IPS-18c (cell line): ENCODE measurements at regions not wholly inside any gene's neighbourhood (a gene's known extent, or its start where the extent isn't known, plus 50 kb on each side); places are given as distances from the start of the nearest gene placed in this dataset.

Experiments used
- H3K4me3 ChIP-seq: 2 replicates; pipeline ENCODE4 v1.7.0; 2013; ENCODE audit warnings: low read depth, mild to moderate bottlenecking, low read length, moderate library complexity; ENCODE audit not compliant: insufficient read depth
- H3K9me3 ChIP-seq: one replicate; pipeline ENCODE4 v1.6.1; 2013; ENCODE audit warnings: mild to moderate bottlenecking, low read length, moderate library complexity; ENCODE audit not compliant: control insufficient read depth, insufficient read depth

DNA sequence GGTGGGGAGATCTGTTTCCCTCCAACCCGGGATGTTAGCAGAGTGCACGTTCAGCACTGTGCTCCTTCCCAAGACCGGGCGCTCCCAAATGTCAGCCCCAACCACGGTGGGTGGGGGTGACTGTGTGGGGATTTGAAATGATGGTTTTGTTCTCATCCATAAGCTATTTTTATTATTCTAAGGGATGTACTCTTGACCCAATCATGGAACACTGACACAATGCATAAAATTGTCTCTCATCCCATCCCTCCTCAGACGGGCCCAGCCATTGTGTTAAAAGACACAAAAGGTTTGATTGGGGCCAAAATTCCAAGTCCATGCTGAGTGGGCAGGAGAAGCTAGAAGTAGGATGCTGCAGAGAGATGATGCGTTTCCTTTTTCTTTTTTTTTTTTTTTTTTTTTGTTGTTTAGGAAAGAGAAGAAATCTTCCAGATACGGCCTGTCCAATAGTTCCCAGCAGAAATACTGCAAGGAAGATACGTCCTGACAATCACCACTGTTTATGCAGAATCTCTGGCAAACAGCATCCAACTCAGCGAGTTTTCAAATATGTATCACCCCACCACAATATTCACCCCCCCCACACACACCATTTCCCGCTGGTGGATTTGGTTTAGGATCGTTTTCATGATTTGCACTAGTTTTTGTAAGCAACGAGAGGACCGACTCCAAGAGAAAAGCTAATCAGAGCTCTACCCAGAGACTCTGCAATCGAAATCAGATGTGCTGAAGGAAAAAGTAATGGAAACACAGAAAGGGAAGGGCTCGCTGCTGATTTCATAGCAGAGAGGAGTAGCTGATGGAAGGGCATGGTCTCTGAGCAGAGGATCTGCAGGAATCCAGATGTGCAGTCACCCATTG lies 163.5 kb upstream of the DYNLRB2 start:
- no peak overlapping the region for H3K4me3 ChIP-seq
- no peaks in the 10 kb centered on the region for H3K9me3 ChIP-seq

DNA sequence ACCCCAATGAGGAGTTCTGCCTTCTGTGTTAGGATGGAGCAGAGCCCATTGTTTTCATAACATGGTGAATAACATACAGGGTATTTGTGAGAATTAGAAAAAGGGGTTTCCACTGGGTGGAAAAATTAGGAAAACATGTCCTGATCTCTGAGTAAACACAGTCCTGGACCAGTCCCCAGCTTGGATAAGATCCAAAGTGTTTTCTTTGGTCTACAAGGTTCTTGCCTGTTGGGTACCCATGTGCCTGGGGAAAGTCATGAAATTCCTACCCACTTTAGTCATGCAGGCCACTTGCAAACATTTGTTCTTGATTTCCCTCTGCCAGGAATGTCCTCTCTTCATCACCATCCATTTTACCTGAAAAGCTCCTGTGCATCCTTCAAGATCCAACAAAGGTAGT lies 164.8 kb upstream of the DYNLRB2 start:
- Histone ChIP-seq H3K4me3 (no peak overlapping the region), H3K9me3 (no peaks in the 10 kb centered on the region)

DNA sequence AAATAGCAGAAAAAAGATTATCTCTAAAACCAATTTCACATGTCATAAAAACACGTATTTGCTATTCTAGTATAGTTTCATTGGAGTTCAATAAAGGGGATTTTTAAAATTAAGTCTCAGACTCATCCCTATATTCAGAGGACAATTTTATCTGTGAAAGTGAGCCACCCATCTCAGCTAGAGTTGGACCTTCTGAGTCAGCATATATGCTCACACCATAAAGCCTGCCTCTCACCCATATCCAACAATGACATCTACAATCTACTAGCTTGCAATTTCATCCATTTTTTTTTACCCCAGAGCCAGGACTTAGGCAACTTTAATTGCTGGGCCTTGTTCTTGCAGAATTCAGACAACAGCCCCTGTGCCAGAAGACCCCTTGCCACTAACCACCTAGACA lies 165.3 kb upstream of the DYNLRB2 start:
- Histone ChIP-seq H3K4me3 (no peak overlapping the region), H3K9me3 (no peaks in the 10 kb centered on the region)

DNA sequence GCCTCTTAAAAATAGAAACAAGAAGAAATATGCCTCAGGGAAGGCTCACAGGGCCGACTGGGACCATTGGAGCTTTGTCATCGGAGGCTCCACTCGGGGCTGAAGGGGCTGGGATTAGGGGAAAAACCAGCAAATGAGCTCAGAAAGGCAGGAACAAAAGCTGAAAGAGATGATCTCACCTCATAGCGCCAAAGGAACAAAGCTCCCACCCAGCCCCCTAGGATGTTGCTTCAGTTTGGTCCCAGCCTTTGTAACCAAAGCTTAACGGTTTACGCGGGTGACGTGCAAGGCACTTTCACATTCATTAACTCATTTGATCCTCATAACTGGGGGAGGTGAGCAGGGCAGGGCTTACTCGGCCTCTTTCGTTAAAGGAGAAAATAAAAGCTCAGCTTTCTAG lies 168.5 kb upstream of the DYNLRB2 start:
- Histone ChIP-seq H3K4me3 (no peak overlapping the region), H3K9me3 (no peaks in the 10 kb centered on the region)

DNA sequence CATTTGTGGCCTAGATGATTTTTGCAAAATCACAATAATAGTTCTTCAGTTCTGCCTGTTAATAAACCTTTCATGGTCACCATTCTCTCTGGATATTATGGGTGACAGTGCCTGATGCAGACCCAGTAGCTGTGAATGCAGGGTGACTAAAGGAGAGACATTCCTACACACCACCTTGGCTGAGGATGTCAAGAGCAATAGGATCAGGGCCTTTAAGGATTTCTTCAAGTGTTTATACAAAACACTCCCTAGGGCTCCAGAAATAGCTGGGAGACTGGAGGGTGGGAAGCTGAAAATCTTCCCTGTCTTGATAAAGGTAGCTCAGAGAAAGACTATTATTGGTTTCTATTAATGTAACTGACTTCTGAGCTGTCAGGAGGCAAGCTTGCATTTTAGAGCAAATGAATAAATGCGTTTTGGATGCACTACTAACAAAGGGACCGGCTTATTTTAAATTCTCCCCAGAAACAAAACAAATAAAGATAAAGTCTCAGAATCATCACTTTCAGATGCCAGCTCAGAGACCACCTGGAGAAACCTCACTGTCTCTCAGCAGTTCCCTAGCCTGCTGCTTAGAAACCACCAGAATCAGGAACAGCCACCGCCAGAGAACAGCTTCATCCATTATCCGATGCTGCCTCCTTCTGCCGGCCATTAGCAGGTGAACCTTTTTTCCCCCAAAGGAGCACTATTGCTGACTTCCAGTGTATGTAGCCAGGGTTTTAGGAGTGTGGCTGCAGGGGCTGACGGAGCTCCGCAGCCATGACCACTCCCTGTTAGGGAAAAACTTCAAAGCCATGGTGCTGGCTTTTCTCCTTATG lies 171.4 kb upstream of the DYNLRB2 start:
- Histone ChIP-seq H3K4me3 (no peak overlapping the region), H3K9me3 (no peaks in the 10 kb centered on the region)

DNA sequence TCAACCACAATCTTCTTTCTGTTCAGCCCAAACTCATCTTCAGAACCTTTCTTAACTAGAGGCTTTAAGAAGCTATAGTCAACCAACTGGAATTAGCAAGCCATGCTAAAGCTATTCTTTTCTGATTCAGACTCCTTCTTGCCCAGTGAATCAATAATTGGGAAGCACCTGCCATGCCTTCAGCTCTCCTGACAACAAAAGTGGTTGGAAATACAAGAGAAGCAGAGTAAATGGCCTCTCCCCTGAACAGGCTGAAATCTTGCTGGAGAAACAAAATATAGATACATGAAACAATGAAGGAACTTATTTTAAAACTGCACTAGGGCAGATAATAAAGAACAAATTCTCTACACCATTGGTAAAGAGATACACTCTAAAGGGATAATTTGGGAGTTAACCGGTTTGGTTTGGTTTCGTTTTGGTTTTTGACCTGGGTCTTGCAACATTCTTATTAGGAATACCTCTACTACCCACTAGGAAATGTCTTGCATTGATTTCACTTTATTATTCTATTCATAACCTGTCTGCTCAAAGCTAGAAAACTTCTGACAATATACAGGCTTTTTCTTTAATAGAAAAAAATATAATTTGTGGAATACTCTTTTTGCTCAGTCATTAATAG lies 173.6 kb upstream of the DYNLRB2 start:
- H3K4me3 ChIP-seq, result no peak overlapping the region

DNA sequence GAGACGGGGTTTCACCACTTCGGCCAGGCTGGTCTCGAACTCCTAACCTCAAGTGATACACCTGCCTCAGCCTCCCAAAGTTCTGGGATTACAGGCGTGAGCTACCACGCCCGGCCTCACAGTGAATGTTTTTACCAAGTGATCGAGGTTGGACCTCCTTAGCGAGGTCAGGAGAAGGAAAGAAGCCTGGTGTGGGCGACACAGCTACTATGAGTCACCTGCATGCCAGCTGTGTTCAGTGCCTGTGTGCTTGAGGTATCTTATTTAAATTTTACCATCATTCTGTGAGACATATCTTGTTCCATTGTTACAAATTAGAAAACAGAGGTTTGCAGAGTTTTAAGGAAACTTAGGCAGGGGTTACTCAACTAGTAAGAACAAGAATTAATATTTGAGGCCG lies 174.8 kb upstream of the DYNLRB2 start:
- H3K9me3 ChIP-seq, result no peaks in the 10 kb centered on the region
- no peak overlapping the region for H3K4me3 ChIP-seq

More for the DNA sequence above, 173.6 kb upstream of the DYNLRB2 start:
- no peaks in the 10 kb centered on the region for H3K9me3 ChIP-seq

DNA sequence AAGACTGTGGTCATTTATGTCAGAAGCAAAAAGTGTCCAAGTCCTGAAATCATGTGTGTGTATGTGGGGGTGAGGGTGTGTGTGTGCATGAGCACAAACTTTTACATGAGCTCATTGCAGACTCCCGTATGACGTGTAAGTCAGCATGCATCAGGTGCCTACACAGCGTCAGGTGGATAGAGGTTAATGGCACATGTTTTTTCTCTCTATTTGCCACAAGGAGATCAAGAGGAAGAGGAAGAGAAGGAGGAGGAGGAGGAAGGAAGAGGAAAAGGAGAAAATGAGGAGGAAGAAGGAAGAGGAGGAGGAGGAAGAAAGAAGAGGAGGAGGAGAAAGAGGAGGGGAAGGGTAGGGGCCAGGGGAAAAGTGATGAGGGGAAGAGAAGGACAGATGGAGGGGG lies 178.0 kb upstream of the DYNLRB2 start:
- H3K9me3 ChIP-seq, result no peaks in the 10 kb centered on the region
- no peak overlapping the region for H3K4me3 ChIP-seq

DNA sequence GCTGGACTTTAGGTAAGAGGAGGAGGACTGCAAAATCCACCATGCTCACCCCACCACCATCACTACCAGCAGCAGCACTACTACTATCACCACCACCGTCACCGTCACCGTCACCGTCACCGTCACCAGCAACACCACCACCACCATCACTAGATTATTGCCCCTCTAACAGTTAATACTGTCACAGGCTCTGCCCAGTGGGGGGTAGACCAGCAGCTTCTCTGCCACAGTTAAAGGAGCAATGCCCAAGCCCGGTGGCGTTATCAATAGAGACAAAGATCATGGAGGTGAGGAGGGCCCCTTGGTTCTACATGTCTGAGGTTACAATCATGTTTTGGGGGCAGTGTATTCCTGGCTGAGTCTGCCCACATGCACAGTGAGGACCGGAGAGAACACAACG lies 184.4 kb upstream of the DYNLRB2 start:
- Histone ChIP-seq H3K9me3 (no peaks in the 10 kb centered on the region), H3K4me3 (no peak overlapping the region)

DNA sequence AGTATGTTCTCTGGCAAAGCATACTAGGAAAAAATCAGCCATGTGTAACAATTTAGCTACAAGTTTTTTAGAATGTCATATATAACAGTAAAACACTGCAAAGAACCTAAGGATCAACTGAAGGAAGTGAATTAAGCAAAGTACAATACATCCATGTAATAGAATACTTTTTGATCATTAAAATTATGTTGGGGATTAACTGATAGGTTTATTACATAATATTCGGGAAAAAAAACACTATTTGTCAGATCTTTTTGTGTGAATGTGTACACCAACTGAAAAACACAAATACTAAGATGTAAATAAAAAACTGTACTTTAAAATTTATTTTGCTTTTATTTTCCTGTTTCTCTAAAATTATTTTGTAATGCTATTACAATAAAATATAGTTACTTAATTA lies 185.5 kb upstream of the DYNLRB2 start:
- H3K4me3 ChIP-seq, result no peak overlapping the region
- H3K9me3 ChIP-seq, result no peaks in the 10 kb centered on the region

DNA sequence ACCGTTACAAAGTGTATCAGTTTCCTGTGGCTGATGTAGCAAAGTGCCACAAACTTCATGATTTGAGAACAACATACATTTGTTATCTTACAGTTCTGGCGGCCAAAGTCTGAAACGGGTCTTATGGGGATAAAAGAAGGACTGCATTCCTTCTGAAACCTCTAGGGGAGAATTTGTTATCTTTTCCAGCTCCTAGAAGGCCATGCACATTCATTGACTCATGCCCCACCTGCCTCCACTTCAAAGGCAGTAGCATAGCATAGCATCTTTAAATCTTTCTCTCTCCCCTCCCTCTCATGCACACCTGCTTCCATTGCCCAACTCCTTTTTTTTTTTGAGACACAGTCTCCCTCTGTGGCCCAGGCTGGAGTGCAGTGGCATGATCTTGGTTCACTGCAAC lies 190.7 kb upstream of the DYNLRB2 start:
- no peak overlapping the region for H3K4me3 ChIP-seq
- no peaks in the 10 kb centered on the region for H3K9me3 ChIP-seq

DNA sequence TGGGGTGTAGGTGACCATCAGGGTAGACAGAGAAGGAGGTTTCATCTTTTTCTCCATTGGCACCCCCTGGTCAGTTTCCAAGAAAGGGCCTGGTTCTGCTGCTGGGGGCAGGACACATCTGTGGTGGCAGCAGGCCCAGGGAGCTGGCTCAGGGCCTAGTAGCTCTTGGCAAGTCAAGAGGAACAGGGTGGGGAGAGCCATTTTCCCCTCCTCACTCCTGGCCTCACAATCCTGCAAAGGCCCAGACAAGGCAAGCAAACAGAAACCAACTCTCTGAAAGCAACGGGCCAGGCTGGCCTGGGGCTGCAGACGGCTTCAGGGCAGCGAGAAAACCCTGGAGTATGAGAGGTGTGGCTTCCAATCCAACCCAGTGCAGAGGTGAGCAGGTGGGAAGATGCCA lies 192.9 kb upstream of the DYNLRB2 start:
- no peak overlapping the region for H3K4me3 ChIP-seq
- no peaks in the 10 kb centered on the region for H3K9me3 ChIP-seq

DNA sequence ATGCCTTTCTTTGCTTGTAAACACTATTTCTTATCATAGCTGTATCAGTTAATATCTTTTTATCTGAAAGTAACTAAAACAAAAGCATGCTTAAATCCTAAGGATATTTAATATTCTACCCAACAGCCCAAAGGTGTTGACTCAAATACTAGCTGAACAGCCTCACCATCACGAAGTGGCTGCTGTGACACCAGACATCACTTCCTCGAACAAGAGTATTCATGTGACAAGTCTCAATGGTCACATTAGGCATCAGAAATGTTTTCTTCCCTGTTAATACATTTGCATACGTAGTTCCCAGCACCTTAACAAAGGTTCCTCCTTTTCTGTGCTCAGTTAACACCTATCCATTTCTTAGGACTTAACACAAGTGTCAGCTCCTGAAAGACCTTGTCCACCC lies 193.8 kb upstream of the DYNLRB2 start:
- Histone ChIP-seq H3K9me3 (no peaks in the 10 kb centered on the region), H3K4me3 (no peak overlapping the region)

DNA sequence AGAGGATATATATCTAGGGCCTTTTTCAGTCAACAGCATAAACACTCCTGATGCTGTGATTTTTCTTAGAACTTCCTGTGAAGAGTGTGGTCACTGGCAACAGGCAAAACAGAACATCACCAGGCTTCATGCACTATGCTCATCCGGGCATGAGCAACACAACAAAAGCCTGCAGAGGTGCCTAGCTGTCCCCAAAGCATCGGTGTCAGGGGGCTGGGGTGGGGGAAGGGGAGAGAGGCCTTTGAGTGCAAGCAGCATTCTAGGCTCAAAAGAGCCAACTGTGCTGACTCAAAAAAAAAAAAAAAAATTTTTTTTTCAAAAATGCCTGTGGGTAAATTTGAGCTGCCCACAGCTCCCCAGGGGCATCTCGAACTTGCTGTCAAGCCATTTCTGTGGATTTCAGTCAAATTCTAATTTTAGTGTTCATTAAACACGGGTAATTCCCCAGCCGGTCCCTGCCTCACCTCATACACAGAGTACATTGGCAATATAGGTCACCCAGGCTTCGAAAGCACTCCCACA lies 194.6 kb upstream of the DYNLRB2 start:
- Histone ChIP-seq H3K9me3 (no peaks in the 10 kb centered on the region), H3K4me3 (no peak overlapping the region)

DNA sequence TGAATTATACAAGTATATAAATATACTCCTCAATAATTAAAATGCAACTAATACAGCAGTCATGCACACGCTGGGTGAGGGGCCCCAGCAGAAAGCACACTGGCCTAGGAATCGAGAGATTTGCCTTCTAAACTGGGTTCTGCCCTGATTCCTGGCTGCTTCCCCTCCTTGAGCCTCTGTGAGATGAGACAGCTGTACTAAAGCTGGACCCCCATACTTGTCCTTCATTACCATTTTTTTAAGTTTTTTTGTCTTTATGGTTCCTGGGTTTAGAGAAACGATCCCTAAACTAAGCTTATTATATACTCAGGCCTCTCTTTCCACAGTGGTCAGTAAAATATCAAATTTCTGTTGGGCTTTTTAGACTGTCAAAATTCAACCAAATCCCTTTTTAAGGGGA lies 195.1 kb upstream of the DYNLRB2 start:
- H3K4me3 ChIP-seq, result no peak overlapping the region
- no peaks in the 10 kb centered on the region for H3K9me3 ChIP-seq

DNA sequence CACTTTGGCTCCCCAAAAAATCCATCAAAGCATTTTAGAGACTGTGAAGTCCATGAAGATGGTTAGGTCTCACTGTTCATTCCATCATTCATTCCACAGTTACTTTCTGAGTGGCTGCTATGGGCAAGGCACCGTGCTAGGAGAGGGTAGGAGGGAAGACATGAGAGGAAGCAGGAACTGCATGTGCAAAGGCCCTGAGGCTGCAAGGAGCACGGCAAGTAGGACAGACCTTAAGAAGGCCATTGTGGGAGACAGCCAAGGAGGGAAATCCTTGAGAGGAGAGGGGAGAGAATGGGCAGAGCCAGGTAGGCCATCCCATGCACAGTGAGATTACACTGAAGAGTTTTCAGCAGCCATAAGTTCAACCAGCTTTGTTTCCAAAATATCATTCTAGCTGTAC lies 196.2 kb upstream of the DYNLRB2 start:
- no peaks in the 10 kb centered on the region for H3K9me3 ChIP-seq
- H3K4me3 ChIP-seq, result no peak overlapping the region

DNA sequence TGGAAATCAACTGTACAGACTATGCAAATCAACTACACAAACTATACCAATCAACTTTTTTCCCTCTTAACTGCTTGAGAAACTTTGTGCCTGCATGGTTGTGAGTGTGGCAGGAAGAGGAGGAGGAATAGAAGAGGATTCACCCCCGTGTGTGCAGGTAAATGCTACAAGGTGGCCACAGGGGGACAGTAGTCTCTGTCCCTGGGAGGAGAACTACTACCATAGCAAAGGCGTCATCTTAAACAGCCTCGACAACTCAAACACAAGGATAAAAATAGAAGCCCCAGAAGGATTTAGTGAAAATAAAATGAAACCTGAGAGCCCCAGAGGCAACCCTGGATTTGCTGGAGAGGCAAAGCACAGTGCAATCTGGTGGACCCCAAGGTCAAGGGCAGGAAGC lies 199.5 kb upstream of the DYNLRB2 start:
- no peaks in the 10 kb centered on the region for H3K9me3 ChIP-seq
- no peak overlapping the region for H3K4me3 ChIP-seq

DNA sequence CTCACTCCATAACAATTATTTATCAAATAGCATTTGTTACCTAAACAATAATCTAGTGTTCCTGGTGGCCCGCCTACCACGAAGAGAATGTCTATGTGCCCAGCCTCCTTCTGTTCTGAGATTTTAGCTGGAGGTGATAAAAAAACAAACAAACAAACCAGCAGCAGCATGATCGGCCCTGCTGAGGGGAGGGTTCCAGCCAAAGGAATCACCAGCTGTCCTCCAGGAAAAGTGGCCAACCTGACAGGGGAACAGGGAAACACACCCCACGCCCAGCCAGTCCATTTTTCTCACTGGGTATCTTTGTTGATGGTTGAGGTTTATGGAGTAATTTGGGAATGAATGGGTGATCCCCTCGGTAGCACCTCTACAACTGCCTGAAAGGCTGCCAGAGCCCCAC lies 203.0 kb upstream of the DYNLRB2 start:
- no peaks in the 10 kb centered on the region for H3K9me3 ChIP-seq
- H3K4me3 ChIP-seq, result no peak overlapping the region
